ENCODE measurements at regions not wholly inside any gene's neighbourhood (a gene's known extent, or its start where the extent isn't known, plus 50 kb on each side); places are given as distances from the start of the nearest gene placed in this dataset.

DNA sequence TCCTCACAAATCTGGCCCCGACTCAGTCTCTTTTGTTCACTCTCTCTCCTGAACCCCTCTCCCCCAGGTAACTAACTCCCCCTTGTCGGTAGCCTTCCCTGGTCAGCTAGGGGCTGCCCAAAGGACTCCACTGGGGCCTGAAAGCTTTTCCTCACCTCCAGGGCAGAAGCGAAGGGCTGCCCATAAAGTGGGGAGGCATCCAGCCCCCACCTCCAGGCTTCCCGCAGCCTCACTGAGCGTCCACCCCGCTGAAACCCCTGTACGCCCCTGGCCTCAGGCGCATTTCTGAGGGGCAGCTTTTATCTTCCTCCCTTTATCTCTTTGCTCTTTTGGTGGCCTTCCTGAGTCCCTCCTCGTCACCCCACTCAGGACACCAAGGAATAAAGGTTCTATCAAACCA is 249.3 kb downstream of the CYP26B1 start:
- TF ChIP-seq, protein P1, sequence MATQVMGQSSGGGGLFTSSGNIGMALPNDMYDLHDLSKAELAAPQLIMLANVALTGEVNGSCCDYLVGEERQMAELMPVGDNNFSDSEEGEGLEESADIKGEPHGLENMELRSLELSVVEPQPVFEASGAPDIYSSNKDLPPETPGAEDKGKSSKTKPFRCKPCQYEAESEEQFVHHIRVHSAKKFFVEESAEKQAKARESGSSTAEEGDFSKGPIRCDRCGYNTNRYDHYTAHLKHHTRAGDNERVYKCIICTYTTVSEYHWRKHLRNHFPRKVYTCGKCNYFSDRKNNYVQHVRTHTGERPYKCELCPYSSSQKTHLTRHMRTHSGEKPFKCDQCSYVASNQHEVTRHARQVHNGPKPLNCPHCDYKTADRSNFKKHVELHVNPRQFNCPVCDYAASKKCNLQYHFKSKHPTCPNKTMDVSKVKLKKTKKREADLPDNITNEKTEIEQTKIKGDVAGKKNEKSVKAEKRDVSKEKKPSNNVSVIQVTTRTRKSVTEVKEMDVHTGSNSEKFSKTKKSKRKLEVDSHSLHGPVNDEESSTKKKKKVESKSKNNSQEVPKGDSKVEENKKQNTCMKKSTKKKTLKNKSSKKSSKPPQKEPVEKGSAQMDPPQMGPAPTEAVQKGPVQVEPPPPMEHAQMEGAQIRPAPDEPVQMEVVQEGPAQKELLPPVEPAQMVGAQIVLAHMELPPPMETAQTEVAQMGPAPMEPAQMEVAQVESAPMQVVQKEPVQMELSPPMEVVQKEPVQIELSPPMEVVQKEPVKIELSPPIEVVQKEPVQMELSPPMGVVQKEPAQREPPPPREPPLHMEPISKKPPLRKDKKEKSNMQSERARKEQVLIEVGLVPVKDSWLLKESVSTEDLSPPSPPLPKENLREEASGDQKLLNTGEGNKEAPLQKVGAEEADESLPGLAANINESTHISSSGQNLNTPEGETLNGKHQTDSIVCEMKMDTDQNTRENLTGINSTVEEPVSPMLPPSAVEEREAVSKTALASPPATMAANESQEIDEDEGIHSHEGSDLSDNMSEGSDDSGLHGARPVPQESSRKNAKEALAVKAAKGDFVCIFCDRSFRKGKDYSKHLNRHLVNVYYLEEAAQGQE (IDR thresholded peaks at IDR 0.05; ENCODE audit: insufficient read depth in 1 of 2, low read depth in 2 of 2, low read length in 2 of 2): no peak
- TF ChIP-seq SIN3A (IDR thresholded peaks at IDR 0.05; ENCODE audit: borderline replicate concordance, insufficient read depth, low read length) (no peak), FOXP2 (optimal IDR thresholded peaks at IDR 0.05; ENCODE audit: borderline replicate concordance, extremely low read depth, extremely low read length, insufficient read depth) (no peak), POLR2AphosphoS5 (IDR thresholded peaks at IDR 0.05; ENCODE audit: low read depth, low read length) (no peak), TAF1 (IDR thresholded peaks at IDR 0.05; ENCODE audit: borderline replicate concordance, insufficient read depth, low read length) (no peak)

DNA sequence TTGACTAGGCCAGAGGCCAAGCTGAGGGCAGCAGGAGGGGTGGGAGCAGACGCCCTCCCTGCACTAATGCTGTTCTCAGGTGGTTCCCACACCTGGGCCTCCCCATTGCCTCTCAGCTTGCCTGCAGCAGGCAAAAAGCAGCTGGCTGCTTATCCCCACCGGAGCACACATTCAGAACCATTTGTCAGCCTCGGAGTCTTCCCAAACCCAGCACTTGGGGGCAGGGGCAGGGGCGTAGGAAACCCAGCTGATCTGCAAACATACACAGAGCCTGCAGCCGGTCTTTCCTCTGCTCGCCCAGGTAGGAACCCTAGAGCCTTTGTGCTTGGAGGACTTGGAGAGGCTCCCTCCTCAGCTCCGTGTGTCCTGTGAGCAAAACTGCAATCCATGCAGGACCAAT is 249.8 kb downstream of the CYP26B1 start:
- TF ChIP-seq TAF1 (IDR thresholded peaks at IDR 0.05; ENCODE audit: borderline replicate concordance, insufficient read depth, low read length) (no peak), SIN3A (IDR thresholded peaks at IDR 0.05; ENCODE audit: borderline replicate concordance, insufficient read depth, low read length) (no peak), FOXP2 (optimal IDR thresholded peaks at IDR 0.05; ENCODE audit: borderline replicate concordance, extremely low read depth, extremely low read length, insufficient read depth) (no peak), POLR2AphosphoS5 (IDR thresholded peaks at IDR 0.05; ENCODE audit: low read depth, low read length) (no peak)
- TF ChIP-seq, protein P1 (IDR thresholded peaks at IDR 0.05; ENCODE audit: insufficient read depth in 1 of 2, low read depth in 2 of 2, low read length in 2 of 2): no peak

DNA sequence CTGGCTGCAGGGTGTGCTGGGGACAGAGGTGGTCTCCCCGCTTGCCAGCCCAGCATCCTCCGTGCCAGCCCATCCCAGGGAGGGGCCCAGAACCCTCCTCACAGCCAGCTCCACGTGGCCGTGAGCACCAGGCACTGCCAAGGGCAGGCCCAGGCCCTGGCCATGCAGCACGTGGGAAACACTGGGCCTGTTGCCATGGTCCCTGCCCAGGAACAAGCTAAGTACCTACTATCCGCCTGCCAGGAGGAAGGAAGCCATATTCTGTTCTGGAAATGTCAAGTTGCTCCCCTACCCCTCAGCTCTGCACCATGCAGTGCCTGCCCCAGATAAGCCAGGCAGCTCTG is 250.6 kb downstream of the CYP26B1 start:
- TF ChIP-seq FOXP2 (optimal IDR thresholded peaks at IDR 0.05; ENCODE audit: borderline replicate concordance, extremely low read depth, extremely low read length, insufficient read depth): no peak
- TF ChIP-seq SIN3A (IDR thresholded peaks at IDR 0.05; ENCODE audit: borderline replicate concordance, insufficient read depth, low read length): no peak
- TF ChIP-seq TAF1 (IDR thresholded peaks at IDR 0.05; ENCODE audit: borderline replicate concordance, insufficient read depth, low read length): no peak
- no peak for TF ChIP-seq POLR2AphosphoS5 (IDR thresholded peaks at IDR 0.05; ENCODE audit: low read depth, low read length)
- TF ChIP-seq, protein P1 (IDR thresholded peaks at IDR 0.05; ENCODE audit: insufficient read depth in 1 of 2, low read depth in 2 of 2, low read length in 2 of 2): no peak

DNA sequence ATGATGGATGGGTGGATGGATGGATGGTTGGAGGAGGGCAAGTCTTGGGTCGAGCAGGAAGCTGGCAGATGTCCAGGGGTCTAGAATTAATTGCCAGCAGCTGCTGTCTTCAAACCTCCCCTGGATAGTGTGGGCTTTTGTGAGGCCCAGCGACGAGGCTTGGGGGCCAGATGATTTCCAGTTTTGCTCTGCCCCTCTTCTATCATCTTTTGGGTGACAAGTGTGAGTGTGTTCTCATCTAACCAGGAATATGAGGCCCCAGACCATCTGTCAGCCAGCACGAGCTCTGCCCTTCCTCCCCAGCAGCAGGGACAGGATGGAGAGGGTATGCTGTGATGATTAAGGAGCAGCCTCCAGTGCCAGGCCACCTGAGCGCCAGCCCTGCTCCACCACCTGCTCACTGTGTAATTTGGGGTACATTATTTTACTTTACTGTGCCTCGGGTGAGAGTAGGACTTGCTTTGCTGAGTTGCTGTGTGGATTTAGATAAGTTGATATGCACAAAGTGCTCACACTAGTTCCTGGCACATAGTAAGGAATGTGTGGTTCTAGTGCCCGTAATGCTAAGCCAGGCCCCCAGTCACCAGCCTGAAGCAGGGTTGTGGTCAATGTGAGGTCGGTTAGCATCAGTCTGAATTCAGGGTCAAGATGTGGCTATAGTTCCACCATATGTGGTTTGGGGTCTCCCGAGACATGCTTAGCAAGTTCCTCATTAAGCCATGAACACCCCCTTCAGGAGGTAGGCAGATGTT is 251.1 kb downstream of the CYP26B1 start:
- TF ChIP-seq FOXP2 (optimal IDR thresholded peaks at IDR 0.05; ENCODE audit: borderline replicate concordance, extremely low read depth, extremely low read length, insufficient read depth) (no peak), POLR2AphosphoS5 (IDR thresholded peaks at IDR 0.05; ENCODE audit: low read depth, low read length) (no peak), TAF1 (IDR thresholded peaks at IDR 0.05; ENCODE audit: borderline replicate concordance, insufficient read depth, low read length) (no peak), SIN3A (IDR thresholded peaks at IDR 0.05; ENCODE audit: borderline replicate concordance, insufficient read depth, low read length) (no peak)
- TF ChIP-seq, protein P1 (IDR thresholded peaks at IDR 0.05; ENCODE audit: insufficient read depth in 1 of 2, low read depth in 2 of 2, low read length in 2 of 2): no peak
